Activated CD4-positive, alpha-beta T cell treated with anti-CD3 and anti-CD28 coated beads, Interleukin-2, amount 10 ng/mL, durations not matched to agents 7 days and 5 days (primary cell): ENCODE measurements at regions not wholly inside any gene's neighbourhood (a gene's known extent, or its start where the extent isn't known, plus 50 kb on each side); places are given as distances from the start of the nearest gene placed in this dataset.

Experiments
- CTCF ChIA-PET: fragments of 350-600 bp; sonication (Branson Sonifier 250); formaldehyde crosslinking; loops from one replicate; lab custom pipeline; 2021; ENCODE audit warnings: antibody characterized with exemption; lab: Charles Lee
- POLR2A ChIA-PET: fragments of 350-600 bp; sonication (Branson Sonifier 250); formaldehyde crosslinking; loops from one replicate; lab custom pipeline; 2021; ENCODE audit warnings: antibody characterized with exemption; lab: Charles Lee
- DNase-seq: peaks from one replicate; pipeline ENCODE4 v3.0.0-alpha.2; 2020
- H3K27ac Mint-ChIP-seq: one replicate; pipeline ENCODE4 v1.8.0; 2021; ENCODE audit warnings: mild to moderate bottlenecking, moderate library complexity, mixed read lengths
- H3K27me3 Mint-ChIP-seq: one replicate; pipeline ENCODE4 v1.8.0; 2021; ENCODE audit warnings: mixed read lengths
- H3K36me3 Mint-ChIP-seq: one replicate; pipeline ENCODE4 v1.8.0; 2021; ENCODE audit warnings: low read depth, mixed read lengths
- H3K4me1 Mint-ChIP-seq: one replicate; pipeline ENCODE4 v1.8.0; 2021; ENCODE audit warnings: mixed read lengths
- H3K4me3 Mint-ChIP-seq: one replicate; pipeline ENCODE4 v1.8.0; 2021; ENCODE audit warnings: mild to moderate bottlenecking, moderate library complexity, mixed read lengths
- H3K9me3 Mint-ChIP-seq: one replicate; pipeline ENCODE4 v1.8.0; 2021; ENCODE audit warnings: mixed read lengths

DNA sequence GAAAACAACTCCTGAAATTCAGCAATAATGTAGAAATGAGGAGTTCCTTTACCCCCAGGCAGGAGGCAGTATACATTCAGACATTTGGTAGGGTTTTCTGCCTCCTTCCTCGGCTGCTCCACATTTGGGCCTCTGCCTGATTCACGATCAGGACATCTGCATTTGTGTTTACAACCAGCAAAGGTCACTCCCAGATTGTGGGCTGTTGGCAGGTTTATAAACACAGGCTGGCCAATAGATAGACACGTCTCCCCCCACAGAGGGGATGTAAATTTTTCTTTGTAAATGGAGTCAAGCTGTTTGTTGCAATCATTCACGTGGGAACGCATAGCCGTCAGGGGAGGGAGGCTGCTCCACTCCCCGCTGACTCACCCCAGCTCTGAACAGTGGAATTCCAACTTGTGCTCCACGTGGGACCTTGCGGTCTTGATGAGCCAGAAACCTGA, 252.1 kb upstream of the N4BP1 start:
- POLR2A ChIA-PET = no interaction called here
- Mint-ChIP-seq H3K36me3 (no peaks in the 10 kb centered on the region), H3K9me3 (peaks cover 2% of the 10 kb centered on the region), H3K4me3 (no peak overlapping the region), H3K4me1 (no peaks in the 10 kb centered on the region), H3K27ac (no peak overlapping the region), H3K27me3 (no peaks in the 10 kb centered on the region)
- no peak for DNase-seq
- CTCF ChIA-PET = interaction anchor here (1.7 kb wide), 1 partner anchor 9 kb away, joined by 4 read pairs; no protein-coding TSS in a partner anchor

DNA sequence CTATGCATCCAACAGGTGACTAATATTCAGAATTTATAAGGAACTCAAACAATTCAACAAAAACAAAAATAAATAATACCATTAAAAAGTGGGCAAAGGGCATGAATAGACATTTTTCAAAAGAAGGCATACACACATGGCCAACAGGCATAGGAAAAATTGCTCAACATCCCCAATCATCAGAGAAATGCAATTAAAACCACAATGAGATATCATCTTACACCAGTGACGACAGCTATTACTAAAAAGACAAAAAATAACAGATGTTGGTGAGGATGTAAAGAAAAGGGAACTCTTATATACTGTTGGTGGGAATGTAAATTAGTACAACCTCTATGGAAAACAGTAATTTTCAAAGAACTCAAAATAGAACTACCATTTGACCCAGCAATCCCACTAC, 250.4 kb upstream of the N4BP1 start:
- Mint-ChIP-seq H3K4me3 (no peak overlapping the region), H3K36me3 (no peaks in the 10 kb centered on the region), H3K27ac (no peak overlapping the region), H3K4me1 (no peaks in the 10 kb centered on the region), H3K27me3 (no peaks in the 10 kb centered on the region), H3K9me3 (peaks cover 2% of the 10 kb centered on the region)
- ChIA-PET POLR2A (no interaction called here), CTCF (no interaction called here)
- DNase-seq = no peak

DNA sequence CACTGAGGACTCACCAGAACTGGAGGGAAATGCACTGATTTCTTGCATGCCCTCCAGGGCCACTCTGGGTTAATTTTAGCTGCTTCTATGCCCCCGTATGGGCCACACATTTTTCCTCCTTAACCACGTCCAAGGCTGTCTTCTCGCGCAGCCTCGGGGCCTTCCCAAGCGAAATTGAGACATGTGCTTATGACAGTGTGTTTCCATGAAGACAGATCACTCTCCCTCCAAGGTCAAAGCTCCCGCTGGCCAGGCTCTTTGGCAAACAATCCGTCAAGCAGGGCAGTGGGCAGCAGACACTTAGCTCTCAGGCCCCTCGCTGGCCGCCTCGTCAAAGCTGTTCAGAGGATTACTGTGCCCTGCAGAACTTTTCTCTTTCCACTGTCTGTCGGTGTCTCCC, 243.0 kb upstream of the N4BP1 start:
- ChIA-PET CTCF (no interaction called here), POLR2A (no interaction called here)

DNA sequence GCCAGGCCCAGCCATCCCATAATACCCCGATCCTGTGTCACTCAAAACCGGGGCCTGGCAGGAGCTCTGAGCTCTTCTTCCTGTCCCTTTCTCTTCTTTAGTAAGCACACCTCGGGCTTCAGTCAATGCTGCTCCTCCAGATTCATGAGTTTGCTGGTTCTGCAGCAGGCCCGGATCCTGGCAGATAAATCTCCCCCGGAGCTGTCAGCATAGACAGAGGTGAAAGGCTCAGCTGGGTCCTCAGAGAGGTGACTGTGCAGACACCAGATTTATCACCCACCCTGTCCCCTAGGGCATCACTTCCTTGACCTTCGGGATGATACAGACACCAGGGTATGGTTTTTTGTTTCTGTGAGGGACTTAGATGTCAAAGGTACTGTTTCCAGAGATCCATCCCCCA, 242.5 kb upstream of the N4BP1 start:
- no peak overlapping the region for H3K4me3 Mint-ChIP-seq
- no peak overlapping the region for H3K27ac Mint-ChIP-seq
- H3K36me3 Mint-ChIP-seq = no peaks in the 10 kb centered on the region
- ChIA-PET CTCF (no interaction called here), POLR2A (no interaction called here)
- no peaks in the 10 kb centered on the region for H3K9me3 Mint-ChIP-seq
- no peaks in the 10 kb centered on the region for H3K27me3 Mint-ChIP-seq
- DNase-seq = no peak
- H3K4me1 Mint-ChIP-seq = no peaks in the 10 kb centered on the region

More for the DNA sequence above, 243.0 kb upstream of the N4BP1 start:
- Mint-ChIP-seq H3K27me3 (no peaks in the 10 kb centered on the region), H3K27ac (no peak overlapping the region), H3K4me3 (no peak overlapping the region), H3K9me3 (no peaks in the 10 kb centered on the region), H3K36me3 (no peaks in the 10 kb centered on the region), H3K4me1 (no peaks in the 10 kb centered on the region)
- DNase-seq = no peak

DNA sequence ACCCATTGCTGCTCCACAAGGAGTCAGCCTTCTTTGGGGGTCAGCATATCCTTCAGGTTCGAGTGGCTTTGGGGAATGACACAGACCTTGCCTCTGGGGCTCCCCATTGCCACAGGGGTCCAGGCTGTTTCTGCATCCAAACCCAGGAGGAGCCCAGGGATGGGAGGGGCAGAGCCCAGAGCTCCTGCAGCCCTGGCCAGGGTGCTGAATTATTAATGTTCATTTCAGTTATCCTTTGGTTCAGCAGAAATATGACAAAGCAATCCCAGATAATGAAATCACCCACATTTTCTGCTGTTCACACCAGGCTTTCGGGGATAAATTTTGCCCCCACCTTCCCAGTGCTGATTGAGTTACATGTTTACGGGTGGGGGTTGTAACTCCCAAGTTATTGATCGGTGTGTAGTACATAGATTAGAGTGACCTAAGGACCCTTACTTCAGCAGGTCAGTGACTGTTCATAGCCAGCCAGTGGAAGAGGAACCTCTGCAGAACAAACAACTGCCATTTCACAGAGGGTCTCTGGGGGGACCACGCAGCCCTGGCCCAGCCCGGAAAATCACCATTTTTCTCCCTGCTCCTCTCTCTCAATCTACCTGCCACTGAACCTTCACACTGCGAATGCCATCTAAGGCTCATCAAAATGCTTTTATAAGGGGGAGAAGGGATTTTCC, 240.3 kb upstream of the N4BP1 start:
- Mint-ChIP-seq H3K27me3 (no peaks in the 10 kb centered on the region), H3K4me3 (no peak overlapping the region), H3K36me3 (no peaks in the 10 kb centered on the region), H3K9me3 (no peaks in the 10 kb centered on the region), H3K27ac (no peak overlapping the region), H3K4me1 (no peaks in the 10 kb centered on the region)
- POLR2A ChIA-PET = no interaction called here
- no peak for DNase-seq
- CTCF ChIA-PET = no interaction called here

DNA sequence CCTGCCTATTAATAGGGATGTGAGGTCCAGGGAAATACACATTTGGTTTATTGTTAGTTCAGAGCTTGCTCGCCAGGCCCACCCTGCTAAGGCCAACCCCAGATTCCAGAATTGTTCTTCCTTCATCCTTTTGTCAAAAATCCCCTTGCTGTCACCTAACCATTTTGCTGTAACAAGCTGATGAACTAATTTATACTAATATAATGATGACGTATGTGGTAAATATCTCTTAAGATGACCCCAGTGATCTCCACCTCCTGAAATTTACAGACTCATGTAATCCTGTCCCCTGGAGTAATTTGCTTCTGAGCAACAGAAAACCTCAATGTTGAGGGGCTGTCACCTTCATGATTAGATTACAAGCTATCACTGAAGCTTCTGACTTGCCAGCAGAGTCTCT, 236.3 kb upstream of the N4BP1 start:
- H3K27me3 Mint-ChIP-seq = no peaks in the 10 kb centered on the region
- no peak for DNase-seq
- H3K4me3 Mint-ChIP-seq = no peak overlapping the region
- POLR2A ChIA-PET = no interaction called here
- no peaks in the 10 kb centered on the region for H3K4me1 Mint-ChIP-seq
- CTCF ChIA-PET = interaction anchor here (0.6 to 1.0 kb wide), 2 partner anchors 9 to 569 kb away, joined by 3 read pairs; no protein-coding TSS in a partner anchor
- H3K27ac Mint-ChIP-seq = no peak overlapping the region
- no peaks in the 10 kb centered on the region for H3K9me3 Mint-ChIP-seq
- H3K36me3 Mint-ChIP-seq = no peaks in the 10 kb centered on the region

DNA sequence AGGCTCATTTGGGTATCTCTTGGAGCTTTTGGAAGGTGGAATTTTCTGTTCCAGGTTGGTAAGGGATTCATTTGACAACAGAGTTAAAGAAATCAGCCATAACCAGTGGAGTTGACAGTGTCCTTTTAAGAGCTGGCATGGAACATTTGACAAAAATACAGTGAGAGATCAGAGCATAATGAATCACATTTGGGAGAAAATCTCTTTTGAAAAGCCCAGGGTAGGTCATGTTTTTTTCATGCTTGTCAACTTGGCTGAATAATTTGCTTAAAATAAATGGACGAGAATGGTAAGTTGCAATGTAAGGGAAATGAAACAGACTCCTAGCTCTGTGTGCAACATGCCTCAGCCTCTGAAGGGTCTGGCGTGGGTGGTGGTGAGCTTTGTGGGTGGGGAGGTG, 235.3 kb upstream of the N4BP1 start:
- POLR2A ChIA-PET = no interaction called here
- Mint-ChIP-seq H3K27me3 (no peaks in the 10 kb centered on the region), H3K4me1 (no peaks in the 10 kb centered on the region), H3K27ac (no peak overlapping the region), H3K9me3 (no peaks in the 10 kb centered on the region), H3K4me3 (no peak overlapping the region), H3K36me3 (no peaks in the 10 kb centered on the region)
- DNase-seq = no peak
- CTCF ChIA-PET = interaction anchor here (1.0 kb wide), 1 partner anchor 10 kb away, joined by 3 read pairs; no protein-coding TSS in a partner anchor

DNA sequence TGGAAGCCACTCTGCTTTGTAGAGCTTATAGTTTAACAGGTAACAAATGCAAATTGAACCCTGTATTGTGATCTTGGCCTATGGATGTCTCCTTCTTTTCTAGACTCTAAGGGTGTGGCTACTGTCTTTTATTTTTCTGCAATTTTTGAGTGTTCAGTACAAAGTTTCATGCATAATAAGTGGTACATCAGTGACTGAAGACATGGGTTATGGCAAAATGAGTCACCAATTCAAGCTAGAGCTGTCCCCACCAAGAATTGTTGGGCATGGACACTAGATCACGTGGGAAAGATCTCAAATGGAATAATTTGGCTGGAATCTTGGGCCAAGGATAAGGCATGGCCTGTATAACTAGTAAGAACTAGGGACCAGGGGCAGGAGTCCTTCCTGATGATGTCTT, 228.4 kb upstream of the N4BP1 start:
- Mint-ChIP-seq H3K4me3 (no peak overlapping the region), H3K9me3 (no peaks in the 10 kb centered on the region), H3K4me1 (no peaks in the 10 kb centered on the region), H3K36me3 (no peaks in the 10 kb centered on the region), H3K27me3 (no peaks in the 10 kb centered on the region), H3K27ac (no peak overlapping the region)
- ChIA-PET POLR2A (no interaction called here), CTCF (interaction anchor here (0.9 kb wide), 1 partner anchor 9 kb away, joined by 3 read pairs; no protein-coding TSS in a partner anchor)
- DNase-seq = no peak

DNA sequence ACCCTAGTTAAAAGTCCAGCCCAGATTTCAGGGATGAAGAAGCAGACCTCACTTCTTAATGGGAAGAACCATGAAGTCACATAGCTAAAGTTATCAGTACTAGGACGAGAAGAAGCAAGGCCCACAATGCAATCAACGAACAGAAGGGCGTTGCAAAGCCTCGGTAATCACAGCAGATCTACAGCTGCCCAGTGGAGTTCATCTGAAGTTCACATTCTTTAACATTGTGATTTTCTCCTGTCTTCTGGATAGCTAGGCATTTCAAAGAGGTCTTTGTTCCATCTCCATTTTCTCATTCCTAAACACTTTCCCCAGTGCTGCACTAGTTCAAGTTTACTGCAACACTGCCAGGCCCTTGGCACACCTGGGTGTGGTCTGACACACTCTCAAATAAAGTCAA, 226.7 kb upstream of the N4BP1 start:
- DNase-seq = no peak
- H3K36me3 Mint-ChIP-seq = no peaks in the 10 kb centered on the region
- no peaks in the 10 kb centered on the region for H3K4me1 Mint-ChIP-seq
- CTCF ChIA-PET = no interaction called here
- no peaks in the 10 kb centered on the region for H3K27me3 Mint-ChIP-seq
- POLR2A ChIA-PET = no interaction called here
- no peak overlapping the region for H3K27ac Mint-ChIP-seq
- H3K9me3 Mint-ChIP-seq = no peaks in the 10 kb centered on the region
- no peak overlapping the region for H3K4me3 Mint-ChIP-seq

DNA sequence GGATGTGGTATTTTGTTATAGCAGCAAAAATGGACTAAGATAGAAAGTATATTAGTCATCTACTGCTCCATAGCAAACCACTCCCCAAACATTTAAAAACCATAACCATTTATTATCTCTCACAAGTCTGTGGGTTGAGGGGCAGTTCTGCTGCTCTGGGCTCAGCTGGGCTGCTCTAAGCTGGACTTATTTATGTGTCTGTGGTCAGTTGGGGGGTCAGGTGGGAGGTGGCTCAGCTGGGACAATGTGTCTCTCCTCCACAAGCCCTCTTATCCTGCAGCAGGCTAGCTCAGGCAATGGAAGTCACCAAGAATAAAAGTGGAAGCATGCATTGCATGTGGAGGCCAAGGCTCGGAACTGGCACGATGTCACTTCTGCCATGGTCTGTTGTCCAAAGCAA, 226.1 kb upstream of the N4BP1 start:
- Mint-ChIP-seq H3K27me3 (no peaks in the 10 kb centered on the region), H3K9me3 (no peaks in the 10 kb centered on the region), H3K27ac (no peak overlapping the region), H3K4me1 (no peaks in the 10 kb centered on the region), H3K36me3 (no peaks in the 10 kb centered on the region), H3K4me3 (no peak overlapping the region)
- POLR2A ChIA-PET = no interaction called here
- DNase-seq = no peak
- CTCF ChIA-PET = no interaction called here

DNA sequence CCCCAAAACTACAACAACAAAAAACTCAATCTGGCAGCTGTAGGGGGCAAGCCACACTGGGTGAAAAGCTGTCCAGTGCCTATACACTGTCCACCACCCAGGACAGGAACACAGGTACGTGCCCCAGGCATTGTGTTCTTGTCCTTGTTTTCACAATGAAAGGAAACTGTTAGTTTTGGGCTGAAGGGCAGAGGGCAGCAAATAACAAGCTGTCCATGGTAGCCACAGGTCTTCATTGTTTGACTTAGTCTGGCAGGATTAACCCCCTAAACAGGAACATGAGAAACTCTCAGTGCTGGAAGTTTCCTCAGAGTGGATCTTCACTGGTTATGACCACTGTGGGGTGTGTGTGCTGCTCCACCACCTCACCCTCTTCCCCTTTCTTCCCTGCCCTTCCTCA, 224.6 kb upstream of the N4BP1 start:
- no peaks in the 10 kb centered on the region for H3K9me3 Mint-ChIP-seq
- DNase-seq = no peak
- H3K4me1 Mint-ChIP-seq = no peaks in the 10 kb centered on the region
- H3K36me3 Mint-ChIP-seq = no peaks in the 10 kb centered on the region
- H3K27me3 Mint-ChIP-seq = no peaks in the 10 kb centered on the region
- no peak overlapping the region for H3K4me3 Mint-ChIP-seq
- ChIA-PET CTCF (no interaction called here), POLR2A (no interaction called here)
- H3K27ac Mint-ChIP-seq = no peak overlapping the region

DNA sequence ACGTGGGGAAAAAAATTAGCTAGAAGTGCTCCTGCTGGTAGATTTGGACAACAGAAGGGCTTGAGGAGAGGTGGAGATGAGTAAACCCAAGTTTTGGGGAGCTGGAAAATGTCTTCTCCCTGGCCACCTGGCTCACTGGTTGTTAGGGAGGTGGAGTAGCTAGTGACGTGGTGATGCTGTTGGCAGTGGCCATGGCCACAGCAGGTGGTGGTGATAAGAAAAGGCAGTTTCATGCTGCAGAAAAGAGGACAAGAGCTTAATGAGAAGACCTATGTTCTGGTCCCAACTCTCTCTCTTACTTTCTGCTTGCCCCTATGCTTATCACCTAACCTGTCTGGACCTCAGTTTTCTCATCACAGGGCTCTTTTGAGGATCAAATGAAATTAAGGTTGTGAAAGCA, 223.5 kb upstream of the N4BP1 start:
- no peaks in the 10 kb centered on the region for H3K9me3 Mint-ChIP-seq
- no peak overlapping the region for H3K27ac Mint-ChIP-seq
- ChIA-PET CTCF (no interaction called here), POLR2A (no interaction called here)
- no peak for DNase-seq
- H3K36me3 Mint-ChIP-seq = no peaks in the 10 kb centered on the region
- H3K27me3 Mint-ChIP-seq = no peaks in the 10 kb centered on the region
- H3K4me1 Mint-ChIP-seq = no peaks in the 10 kb centered on the region
- no peak overlapping the region for H3K4me3 Mint-ChIP-seq

DNA sequence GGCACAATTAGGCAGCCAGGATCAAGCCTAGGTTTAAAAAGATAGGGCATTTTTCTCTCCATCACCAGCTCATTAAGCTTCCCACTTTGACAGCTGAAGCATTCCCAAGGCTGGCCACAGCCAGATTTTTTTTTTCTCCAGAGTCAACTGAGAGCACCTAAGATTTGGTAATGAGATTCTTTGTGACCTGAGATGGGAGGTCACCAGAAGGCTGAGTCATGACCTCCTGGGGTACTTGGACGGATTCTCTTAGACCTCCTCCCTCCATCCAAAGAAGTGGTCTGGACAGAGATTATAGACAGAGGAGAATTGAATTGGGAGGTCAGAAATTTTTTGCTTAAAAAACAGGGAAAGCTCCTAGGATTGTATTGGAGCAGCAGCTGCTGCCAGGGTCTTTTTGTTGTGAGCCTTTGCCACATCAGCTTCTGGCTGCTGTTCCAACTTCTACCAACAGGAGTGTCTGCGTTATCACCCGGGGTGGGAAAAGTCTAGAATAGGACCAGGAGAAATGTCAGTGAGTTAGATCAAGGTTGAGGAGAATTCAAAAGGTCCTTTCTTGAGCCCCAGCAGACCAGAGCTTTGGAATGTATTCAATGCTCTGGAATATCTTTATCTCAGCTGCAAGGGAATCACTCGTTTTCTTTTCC, 221.2 kb upstream of the N4BP1 start:
- ChIA-PET POLR2A (no interaction called here), CTCF (no interaction called here)
- Mint-ChIP-seq H3K36me3 (no peaks in the 10 kb centered on the region), H3K27ac (no peak overlapping the region), H3K9me3 (no peaks in the 10 kb centered on the region), H3K4me3 (no peak overlapping the region), H3K27me3 (no peaks in the 10 kb centered on the region), H3K4me1 (no peaks in the 10 kb centered on the region)
- no peak for DNase-seq
